BLaER1 (cell line): ENCODE measurements at regions not wholly inside any gene's neighbourhood (a gene's known extent, or its start where the extent isn't known, plus 50 kb on each side); places are given as distances from the start of the nearest gene placed in this dataset.

Experiments used
- H3K27ac ChIP-seq: shearing (Covaris generic); formaldehyde crosslinking; 2 replicates; pipeline ENCODE4 v1.8.1; 2022
- H3K27me3 ChIP-seq: shearing (Covaris generic); formaldehyde crosslinking; 2 replicates; pipeline ENCODE4 v1.8.1; 2022
- H3K36me3 ChIP-seq: shearing (Covaris generic); formaldehyde crosslinking; 2 replicates; pipeline ENCODE4 v1.8.1; 2022
- H3K4me1 ChIP-seq: shearing (Covaris generic); formaldehyde crosslinking; 2 replicates; pipeline ENCODE4 v1.8.1; 2022
- H3K4me2 ChIP-seq: shearing (Covaris generic); formaldehyde crosslinking; 2 replicates; pipeline ENCODE4 v1.8.1; 2022
- H3K4me3 ChIP-seq: shearing (Covaris generic); formaldehyde crosslinking; 2 replicates; pipeline ENCODE4 v1.8.1; 2022
- H3K9ac ChIP-seq: shearing (Covaris generic); formaldehyde crosslinking; 2 replicates; pipeline ENCODE4 v1.8.1; 2022
- H3K9me3 ChIP-seq: shearing (Covaris generic); formaldehyde crosslinking; 2 replicates; pipeline ENCODE4 v1.8.1; 2022
- H4K20me1 ChIP-seq: shearing (Covaris generic); formaldehyde crosslinking; 2 replicates; pipeline ENCODE4 v1.8.1; 2022
- Cebpa-rat ChIP-seq: shearing (Covaris generic); IDR thresholded peaks from 2 replicates; pipeline ENCODE4 v1.8.1; 2022

GRCh38 chr6:88365230-88365629 is 199.1 kb upstream of the CNR1 start:
- no peak for TF ChIP-seq Cebpa-rat
- Histone ChIP-seq H3K4me2 (no peak overlapping the region), H3K4me3 (no peak overlapping the region)

GRCh38 chr6:88361754-88362153 is 195.6 kb upstream of the CNR1 start:
- H3K4me1 ChIP-seq = no peaks in the 10 kb centered on the region
- H3K4me2 ChIP-seq = no peak overlapping the region
- H3K27ac ChIP-seq = no peak overlapping the region
- H4K20me1 ChIP-seq = no peaks in the 10 kb centered on the region
- no peaks in the 10 kb centered on the region for H3K36me3 ChIP-seq
- H3K4me3 ChIP-seq = no peak overlapping the region
- no peak for TF ChIP-seq Cebpa-rat
- H3K9ac ChIP-seq = no peak overlapping the region
- H3K9me3 ChIP-seq = no peaks in the 10 kb centered on the region
- no peaks in the 10 kb centered on the region for H3K27me3 ChIP-seq

More at GRCh38 chr6:88365230-88365629, 199.1 kb upstream of the CNR1 start:
- no peaks in the 10 kb centered on the region for H3K36me3 ChIP-seq
- H3K4me1 ChIP-seq = no peaks in the 10 kb centered on the region
- H3K9ac ChIP-seq = no peak overlapping the region
- no peaks in the 10 kb centered on the region for H4K20me1 ChIP-seq
- H3K27me3 ChIP-seq = no peaks in the 10 kb centered on the region
- H3K27ac ChIP-seq = no peak overlapping the region
- no peaks in the 10 kb centered on the region for H3K9me3 ChIP-seq

- Histone ChIP-seq H3K27ac (no peak overlapping the region), H3K9me3 (no peaks in the 10 kb centered on the region), H3K4me2 (no peak overlapping the region), H4K20me1 (no peaks in the 10 kb centered on the region), H3K27me3 (no peaks in the 10 kb centered on the region), H3K36me3 (no peaks in the 10 kb centered on the region), H3K4me1 (no peaks in the 10 kb centered on the region), H3K9ac (no peak overlapping the region), H3K4me3 (no peak overlapping the region)
- no peak for TF ChIP-seq Cebpa-rat
Measured at GRCh38 chr6:88361298-88361697, 195.2 kb upstream of the CNR1 start.

- no peak overlapping the region for H3K27ac ChIP-seq
- H3K27me3 ChIP-seq = no peaks in the 10 kb centered on the region
- H3K4me2 ChIP-seq = no peak overlapping the region
- TF ChIP-seq Cebpa-rat = no peak
- no peaks in the 10 kb centered on the region for H3K9me3 ChIP-seq
- H3K4me1 ChIP-seq = no peaks in the 10 kb centered on the region
- H3K9ac ChIP-seq = no peak overlapping the region
- H3K4me3 ChIP-seq = no peak overlapping the region
- H4K20me1 ChIP-seq = no peaks in the 10 kb centered on the region
- H3K36me3 ChIP-seq = no peaks in the 10 kb centered on the region
Measured at GRCh38 chr6:88360203-88360797, 194.2 kb upstream of the CNR1 start.

- Histone ChIP-seq H3K4me2 (no peak overlapping the region), H3K4me3 (no peak overlapping the region), H3K27ac (no peak overlapping the region), H3K36me3 (no peaks in the 10 kb centered on the region), H4K20me1 (no peaks in the 10 kb centered on the region), H3K27me3 (no peaks in the 10 kb centered on the region), H3K9ac (no peak overlapping the region), H3K9me3 (no peaks in the 10 kb centered on the region), H3K4me1 (no peaks in the 10 kb centered on the region)
- TF ChIP-seq Cebpa-rat = no peak
Measured at GRCh38 chr6:88359530-88360202, 193.5 kb upstream of the CNR1 start.

GRCh38 chr6:88358846-88359245 is 192.7 kb upstream of the CNR1 start:
- Histone ChIP-seq H3K9ac (no peak overlapping the region), H3K4me3 (no peak overlapping the region), H3K4me1 (no peaks in the 10 kb centered on the region), H3K27ac (no peak overlapping the region), H3K36me3 (no peaks in the 10 kb centered on the region), H3K4me2 (no peak overlapping the region), H3K9me3 (no peaks in the 10 kb centered on the region), H3K27me3 (no peaks in the 10 kb centered on the region), H4K20me1 (no peaks in the 10 kb centered on the region)
- TF ChIP-seq Cebpa-rat = no peak

GRCh38 chr6:88349511-88349910 is 183.4 kb upstream of the CNR1 start:
- TF ChIP-seq Cebpa-rat = no peak
- Histone ChIP-seq H4K20me1 (no peaks in the 10 kb centered on the region), H3K4me1 (no peaks in the 10 kb centered on the region), H3K36me3 (no peaks in the 10 kb centered on the region), H3K4me3 (no peak overlapping the region), H3K9me3 (no peaks in the 10 kb centered on the region), H3K9ac (no peak overlapping the region), H3K27me3 (no peaks in the 10 kb centered on the region), H3K27ac (no peak overlapping the region), H3K4me2 (no peak overlapping the region)

- no peak for TF ChIP-seq Cebpa-rat
- H4K20me1 ChIP-seq = no peaks in the 10 kb centered on the region
Measured at GRCh38 chr6:88342336-88342735, 176.2 kb upstream of the CNR1 start.

GRCh38 chr6:88339761-88340160 is 173.6 kb upstream of the CNR1 start:
- no peak overlapping the region for H3K4me2 ChIP-seq
- H3K27ac ChIP-seq = no peak overlapping the region
- no peak for TF ChIP-seq Cebpa-rat
- no peaks in the 10 kb centered on the region for H3K4me1 ChIP-seq
- H3K36me3 ChIP-seq = no peaks in the 10 kb centered on the region
- H3K4me3 ChIP-seq = no peak overlapping the region
- H3K9ac ChIP-seq = no peak overlapping the region
- H3K9me3 ChIP-seq = no peaks in the 10 kb centered on the region
- no peaks in the 10 kb centered on the region for H4K20me1 ChIP-seq
- no peaks in the 10 kb centered on the region for H3K27me3 ChIP-seq

More at GRCh38 chr6:88342336-88342735, 176.2 kb upstream of the CNR1 start:
- Histone ChIP-seq H3K9me3 (no peaks in the 10 kb centered on the region), H3K4me2 (no peak overlapping the region), H3K27ac (no peak overlapping the region), H3K4me1 (no peaks in the 10 kb centered on the region), H3K36me3 (no peaks in the 10 kb centered on the region), H3K27me3 (no peaks in the 10 kb centered on the region), H3K9ac (no peak overlapping the region), H3K4me3 (no peak overlapping the region)

- Histone ChIP-seq H3K27ac (no peak overlapping the region), H3K36me3 (no peaks in the 10 kb centered on the region), H3K4me3 (no peak overlapping the region), H3K4me1 (no peaks in the 10 kb centered on the region), H3K27me3 (no peaks in the 10 kb centered on the region), H3K9me3 (no peaks in the 10 kb centered on the region), H3K4me2 (no peak overlapping the region), H4K20me1 (no peaks in the 10 kb centered on the region), H3K9ac (no peak overlapping the region)
- no peak for TF ChIP-seq Cebpa-rat
Measured at GRCh38 chr6:88321306-88321705, 155.2 kb upstream of the CNR1 start.

GRCh38 chr6:88311561-88311960 is 145.4 kb upstream of the CNR1 start:
- Histone ChIP-seq H3K4me2 (no peak overlapping the region), H3K27ac (no peak overlapping the region), H3K27me3 (no peaks in the 10 kb centered on the region), H3K9ac (no peak overlapping the region), H3K4me1 (no peaks in the 10 kb centered on the region), H3K4me3 (no peak overlapping the region), H3K36me3 (no peaks in the 10 kb centered on the region), H4K20me1 (no peaks in the 10 kb centered on the region), H3K9me3 (no peaks in the 10 kb centered on the region)
- no peak for TF ChIP-seq Cebpa-rat
